GM12873 (cell line): ENCODE measurements at regions not wholly inside any gene's neighbourhood (a gene's known extent, or its start where the extent isn't known, plus 50 kb on each side); places are given as distances from the start of the nearest gene placed in this dataset.

ENCODE experiments used
- TF ChIP-seq, protein P1 (sequence below): IDR thresholded peaks from 2 replicates; pipeline ENCODE4 v1.5.1; 2012; ENCODE audit warnings: low read depth, mild to moderate bottlenecking, moderate library complexity, low read length, control low read depth; ENCODE audit not compliant: insufficient read depth; ENCODE audit errors: missing control alignments

DNA sequence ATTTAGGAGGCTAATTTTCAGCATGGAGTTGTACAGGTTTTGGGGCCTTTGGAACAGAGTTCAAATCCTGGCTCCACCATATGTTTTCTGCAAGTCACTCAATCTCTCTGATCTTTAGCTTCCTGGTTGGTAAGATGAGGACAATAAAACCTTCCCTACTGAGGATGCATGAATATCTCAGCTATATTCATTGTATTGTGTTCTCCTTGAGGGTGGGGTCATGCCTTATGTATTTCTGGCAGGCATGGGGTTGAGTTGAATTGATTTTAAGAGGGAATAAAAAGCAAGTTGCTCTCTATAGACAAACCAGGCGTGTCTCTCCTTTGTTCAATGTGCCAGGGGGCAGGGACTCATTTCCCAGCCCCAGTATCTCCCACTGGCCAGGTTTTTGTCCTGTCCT, 173.1 kb downstream of the C12orf75 start:
- TF ChIP-seq, protein P1, sequence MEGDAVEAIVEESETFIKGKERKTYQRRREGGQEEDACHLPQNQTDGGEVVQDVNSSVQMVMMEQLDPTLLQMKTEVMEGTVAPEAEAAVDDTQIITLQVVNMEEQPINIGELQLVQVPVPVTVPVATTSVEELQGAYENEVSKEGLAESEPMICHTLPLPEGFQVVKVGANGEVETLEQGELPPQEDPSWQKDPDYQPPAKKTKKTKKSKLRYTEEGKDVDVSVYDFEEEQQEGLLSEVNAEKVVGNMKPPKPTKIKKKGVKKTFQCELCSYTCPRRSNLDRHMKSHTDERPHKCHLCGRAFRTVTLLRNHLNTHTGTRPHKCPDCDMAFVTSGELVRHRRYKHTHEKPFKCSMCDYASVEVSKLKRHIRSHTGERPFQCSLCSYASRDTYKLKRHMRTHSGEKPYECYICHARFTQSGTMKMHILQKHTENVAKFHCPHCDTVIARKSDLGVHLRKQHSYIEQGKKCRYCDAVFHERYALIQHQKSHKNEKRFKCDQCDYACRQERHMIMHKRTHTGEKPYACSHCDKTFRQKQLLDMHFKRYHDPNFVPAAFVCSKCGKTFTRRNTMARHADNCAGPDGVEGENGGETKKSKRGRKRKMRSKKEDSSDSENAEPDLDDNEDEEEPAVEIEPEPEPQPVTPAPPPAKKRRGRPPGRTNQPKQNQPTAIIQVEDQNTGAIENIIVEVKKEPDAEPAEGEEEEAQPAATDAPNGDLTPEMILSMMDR: no peak

DNA sequence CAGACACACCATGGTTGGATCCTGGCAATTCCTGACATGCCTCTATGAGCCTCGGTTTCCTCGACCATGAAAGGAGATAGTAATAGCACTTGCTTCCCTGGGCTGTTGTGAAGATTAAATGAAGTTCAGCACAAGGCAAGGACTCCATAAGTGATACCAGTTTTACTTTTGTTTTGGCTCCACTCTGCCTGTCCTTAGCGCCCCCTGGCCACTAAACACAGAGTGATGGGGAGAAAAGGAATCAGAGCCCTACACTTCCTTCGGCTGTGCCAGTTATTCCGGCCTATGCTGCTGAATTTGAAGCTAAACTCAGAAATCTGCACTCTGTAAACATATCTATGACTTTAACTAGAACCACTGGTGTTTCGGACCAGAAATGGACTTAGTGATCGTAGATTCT, 173.8 kb downstream of the C12orf75 start:
- TF ChIP-seq, protein P1: peak; percentile 16

DNA sequence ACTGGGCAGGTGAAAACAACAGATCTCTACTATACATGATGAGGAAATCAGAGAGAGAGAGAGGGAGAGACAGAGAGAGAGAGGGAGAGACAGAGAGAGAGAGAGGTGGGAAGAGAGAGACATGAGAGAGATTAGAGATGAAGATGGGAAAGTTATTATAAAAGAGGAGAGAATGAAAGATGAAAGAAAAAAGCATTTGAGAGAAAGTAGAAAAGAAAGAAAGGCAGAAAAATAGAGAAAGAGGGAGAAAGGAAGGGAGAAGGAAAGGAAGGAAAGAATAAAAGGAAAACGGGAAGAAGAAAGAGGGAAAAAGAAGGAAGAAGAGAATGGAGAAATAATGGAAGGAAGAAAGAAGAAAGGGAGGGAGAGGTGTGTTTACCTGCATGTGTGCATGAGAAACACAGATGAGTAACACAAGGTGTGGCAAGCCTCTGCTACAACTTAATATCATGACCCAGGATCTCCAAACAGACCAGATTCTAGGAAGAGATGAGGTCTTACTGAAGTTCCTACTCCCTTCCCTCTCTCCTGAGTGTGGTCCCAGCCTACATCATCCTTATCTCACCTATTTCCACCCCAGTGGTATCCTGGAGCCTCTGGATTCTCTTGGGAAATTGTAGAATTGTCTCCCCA, 176.3 kb downstream of the C12orf75 start:
- TF ChIP-seq, protein P1: no peak

DNA sequence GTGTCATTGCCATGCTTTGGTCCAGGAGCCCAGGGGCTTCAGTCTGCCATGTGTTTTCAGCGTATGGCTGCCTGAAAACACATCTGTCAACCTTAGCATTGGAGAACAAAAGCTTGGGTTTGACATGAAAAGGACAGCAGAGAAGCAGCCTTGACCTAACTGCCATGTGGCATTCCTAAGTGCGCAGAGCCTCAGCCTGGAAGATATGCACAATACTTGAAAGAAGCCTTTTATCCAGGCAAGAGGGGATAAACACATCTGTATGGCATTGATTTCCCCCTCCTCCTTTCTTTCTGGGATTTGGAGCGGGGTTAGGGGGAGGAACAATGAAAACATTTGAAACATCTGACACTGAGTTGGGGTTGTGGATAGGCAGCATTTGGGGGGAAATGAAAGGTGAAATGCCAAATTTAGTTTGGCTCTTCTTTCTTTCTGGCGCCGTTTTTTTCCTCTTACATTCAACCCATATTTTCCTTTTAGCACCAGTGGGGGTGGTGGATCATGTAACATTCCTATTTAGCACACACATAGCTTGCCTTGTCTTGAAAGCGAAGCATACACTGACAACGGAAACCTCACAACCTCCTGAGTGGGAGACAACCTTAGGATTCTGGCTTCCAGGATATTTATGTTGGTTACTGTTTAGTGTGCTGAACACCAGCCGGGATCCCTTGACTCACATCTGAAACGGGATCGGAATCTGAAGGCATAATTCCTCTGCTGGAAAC, 177.0 kb downstream of the C12orf75 start:
- TF ChIP-seq, protein P1: no peak

DNA sequence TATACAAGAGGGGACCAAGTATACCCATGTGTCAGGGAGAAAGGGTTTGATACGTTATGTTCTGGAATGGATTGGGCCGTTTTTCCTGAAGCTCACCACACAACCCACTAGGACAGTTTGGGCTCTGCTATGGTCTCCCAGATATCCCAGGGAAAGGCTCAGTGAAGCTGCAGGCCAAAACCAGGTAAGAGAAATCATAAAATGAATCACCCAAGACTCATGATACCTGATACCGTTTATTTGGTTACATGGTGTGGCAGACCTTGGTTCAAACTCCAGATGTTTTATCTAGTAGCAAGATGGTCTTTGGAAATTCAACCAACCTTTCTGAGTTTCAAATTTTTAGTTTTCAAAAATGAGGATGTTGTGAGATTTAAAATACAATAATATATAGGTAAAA, 177.6 kb downstream of the C12orf75 start:
- TF ChIP-seq, protein P1: no peak

DNA sequence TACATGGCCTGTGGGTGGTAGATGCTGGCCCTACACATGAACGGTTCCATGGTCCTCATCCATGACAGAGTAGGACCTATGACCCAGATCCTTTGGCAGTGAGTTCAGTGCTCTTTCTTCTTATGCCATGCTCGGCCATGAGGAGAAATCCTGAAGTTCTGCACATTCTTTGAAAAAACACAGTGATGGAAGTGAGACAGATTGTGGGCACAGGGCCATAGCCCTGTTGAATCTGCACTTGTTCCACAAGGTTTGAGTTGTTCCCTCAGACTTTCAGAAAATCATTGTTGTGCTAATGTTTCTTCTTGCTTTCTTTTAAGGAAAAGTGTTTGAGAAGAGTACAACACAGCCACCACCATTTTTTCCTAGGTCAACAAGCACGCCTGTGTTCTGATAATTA, 180.0 kb downstream of the C12orf75 start:
- TF ChIP-seq, protein P1: no peak

DNA sequence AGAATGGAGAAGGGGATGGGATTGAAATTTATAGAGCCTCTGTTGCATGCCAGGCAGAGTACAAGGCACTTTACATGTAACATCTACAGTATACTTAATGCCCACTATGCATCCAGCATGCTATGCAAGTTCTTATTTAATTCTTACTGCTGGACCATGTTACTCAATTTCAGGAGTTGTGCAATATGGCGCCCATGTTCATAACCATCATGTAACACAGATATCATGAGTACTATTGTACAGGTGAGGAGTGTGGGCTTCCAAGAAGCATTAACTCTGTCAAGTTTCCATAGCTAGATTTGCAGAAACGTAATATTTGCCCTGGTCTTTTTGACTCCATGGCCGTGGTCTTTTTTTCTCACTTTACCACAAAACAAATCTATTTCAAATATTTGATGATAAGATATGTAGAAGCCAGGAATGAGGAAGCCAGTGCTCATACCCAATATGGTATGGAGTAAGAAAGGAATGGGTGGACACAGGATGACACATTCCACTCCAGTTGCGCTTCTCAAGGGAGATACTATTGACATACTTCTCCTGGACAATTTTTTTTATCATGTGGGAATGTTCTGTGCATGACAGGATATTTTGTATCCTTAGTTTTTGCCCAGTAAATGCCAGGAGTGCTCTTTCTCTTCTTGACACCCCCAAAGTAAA, 191.8 kb downstream of the C12orf75 start:
- TF ChIP-seq, protein P1: no peak
